Lower leg skin (tissue), 3 donors: ENCODE measurements at regions not wholly inside any gene's neighbourhood (a gene's known extent, or its start where the extent isn't known, plus 50 kb on each side); places are given as distances from the start of the nearest gene placed in this dataset.

Source experiments
- POLR2A ChIP-seq, 2 donors: fragments of 450-650 bp; IDR thresholded peaks; one replicate each; pipeline ENCODE4 v1.6.1; 2016 to 2017; ENCODE audit warnings: antibody characterized with exemption in 2 of 2, mild to moderate bottlenecking in 1 of 2, moderate library complexity in 1 of 2
- TF ChIP-seq, protein P1 (sequence below), 3 donors: fragments of 450-650 bp; IDR thresholded peaks; one replicate each; pipeline ENCODE4 v1.5.1; 2016; ENCODE audit warnings: antibody characterized with exemption in 3 of 3, mild to moderate bottlenecking in 3 of 3, moderate library complexity in 2 of 3

DNA sequence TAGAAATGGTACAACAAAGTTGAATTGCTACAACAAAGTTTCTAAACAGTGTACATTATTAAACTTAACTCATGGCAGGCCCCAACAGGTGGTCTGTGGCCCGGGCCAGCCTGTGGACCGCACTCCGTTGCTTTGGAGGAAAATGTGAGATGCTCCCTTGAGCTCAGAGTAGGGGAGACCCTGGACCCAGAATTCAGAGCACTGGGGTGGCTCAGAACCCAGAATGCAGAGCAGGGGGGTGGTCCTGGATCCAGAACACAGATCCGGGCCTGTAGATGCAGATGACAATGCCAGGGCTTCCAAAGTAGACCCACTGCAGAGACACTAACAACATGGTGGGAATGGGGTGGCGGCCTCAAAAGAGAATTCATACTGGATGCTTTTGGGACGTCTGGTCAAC is 311.0 kb downstream of the NDUFA10 start:
- TF ChIP-seq, protein P1, sequence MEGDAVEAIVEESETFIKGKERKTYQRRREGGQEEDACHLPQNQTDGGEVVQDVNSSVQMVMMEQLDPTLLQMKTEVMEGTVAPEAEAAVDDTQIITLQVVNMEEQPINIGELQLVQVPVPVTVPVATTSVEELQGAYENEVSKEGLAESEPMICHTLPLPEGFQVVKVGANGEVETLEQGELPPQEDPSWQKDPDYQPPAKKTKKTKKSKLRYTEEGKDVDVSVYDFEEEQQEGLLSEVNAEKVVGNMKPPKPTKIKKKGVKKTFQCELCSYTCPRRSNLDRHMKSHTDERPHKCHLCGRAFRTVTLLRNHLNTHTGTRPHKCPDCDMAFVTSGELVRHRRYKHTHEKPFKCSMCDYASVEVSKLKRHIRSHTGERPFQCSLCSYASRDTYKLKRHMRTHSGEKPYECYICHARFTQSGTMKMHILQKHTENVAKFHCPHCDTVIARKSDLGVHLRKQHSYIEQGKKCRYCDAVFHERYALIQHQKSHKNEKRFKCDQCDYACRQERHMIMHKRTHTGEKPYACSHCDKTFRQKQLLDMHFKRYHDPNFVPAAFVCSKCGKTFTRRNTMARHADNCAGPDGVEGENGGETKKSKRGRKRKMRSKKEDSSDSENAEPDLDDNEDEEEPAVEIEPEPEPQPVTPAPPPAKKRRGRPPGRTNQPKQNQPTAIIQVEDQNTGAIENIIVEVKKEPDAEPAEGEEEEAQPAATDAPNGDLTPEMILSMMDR (IDR thresholded peaks at IDR 0.05), result no peak
- TF ChIP-seq POLR2A (IDR thresholded peaks at IDR 0.05), result no peak
